GM19467 (cell line): ENCODE measurements at regions not wholly inside any gene's neighbourhood (a gene's known extent, or its start where the extent isn't known, plus 50 kb on each side); places are given as distances from the start of the nearest gene placed in this dataset.
"Not testable (repeated sequence)": the region's sequence is repeated elsewhere in the genome, so short reads cannot be mapped to it uniquely, and the experiment has no call there.

Experiments used
- ATAC-seq: cut with Tn5 transposase; IDR thresholded peaks from one replicate; pipeline ENCODE4 v1.9.1; 2021; ENCODE audit warnings: mild to moderate bottlenecking, moderate library complexity; ENCODE audit not compliant: unreplicated experiment

GRCh38 chr6:166809721-166810120 is 146.6 kb downstream of the RNASET2 start:
- ATAC-seq, result no peak

- ATAC-seq, result no peak
Measured at GRCh38 chr6:166806962-166807757, 149.2 kb downstream of the RNASET2 start.

GRCh38 chr6:166806217-166806838 is 150.0 kb downstream of the RNASET2 start:
- no peak for ATAC-seq

GRCh38 chr6:166803471-166803870 is 152.9 kb downstream of the RNASET2 start:
- no peak for ATAC-seq

- ATAC-seq, result no peak
Measured at GRCh38 chr6:166802401-166802800, 153.9 kb downstream of the RNASET2 start.

GRCh38 chr6:166800137-166800536 is 156.2 kb downstream of the RNASET2 start:
- ATAC-seq, result no peak

- no peak for ATAC-seq
Measured at GRCh38 chr6:166798652-166799051, 157.7 kb downstream of the RNASET2 start.

GRCh38 chr6:166796610-166797009 is 159.7 kb downstream of the RNASET2 start:
- no peak for ATAC-seq

- ATAC-seq, result no peak
Measured at GRCh38 chr6:166795879-166796278, 160.5 kb downstream of the RNASET2 start.

- not testable (repeated sequence) for ATAC-seq
Measured at GRCh38 chr6:166790808-166791207, 163.8 kb upstream of the RPS6KA2 start.

- not testable (repeated sequence) for ATAC-seq
Measured at GRCh38 chr6:166788846-166789529, 161.9 kb upstream of the RPS6KA2 start.

- no peak for ATAC-seq
Measured at GRCh38 chr6:166786704-166787293, 159.7 kb upstream of the RPS6KA2 start.

- ATAC-seq, result no peak
Measured at GRCh38 chr6:166785131-166785530, 158.1 kb upstream of the RPS6KA2 start.

GRCh38 chr6:166784691-166785090 is 157.6 kb upstream of the RPS6KA2 start:
- ATAC-seq, result no peak

- ATAC-seq, result no peak
Measured at GRCh38 chr6:166782520-166782919, 155.5 kb upstream of the RPS6KA2 start.

GRCh38 chr6:166781331-166781730 is 154.3 kb upstream of the RPS6KA2 start:
- ATAC-seq, result no peak

- no peak for ATAC-seq
Measured at GRCh38 chr6:166779963-166780683, 153.1 kb upstream of the RPS6KA2 start.

GRCh38 chr6:166779381-166779780 is 152.3 kb upstream of the RPS6KA2 start:
- ATAC-seq, result no peak

- no peak for ATAC-seq
Measured at GRCh38 chr6:166778776-166779175, 151.7 kb upstream of the RPS6KA2 start.

- no peak for ATAC-seq
Measured at GRCh38 chr6:166778046-166778445, 151.0 kb upstream of the RPS6KA2 start.

- no peak for ATAC-seq
Measured at GRCh38 chr6:166777096-166777630, 150.1 kb upstream of the RPS6KA2 start.
